Sigmoid colon (tissue), 6 donors: ENCODE measurements at regions not wholly inside any gene's neighbourhood (a gene's known extent, or its start where the extent isn't known, plus 50 kb on each side); places are given as distances from the start of the nearest gene placed in this dataset.
"Not testable (repeated sequence)": the region's sequence is repeated elsewhere in the genome, so short reads cannot be mapped to it uniquely, and the experiment has no call there.

ENCODE experiments used
- DNase-seq: peaks from one replicate; pipeline ENCODE4 v3.0.0-alpha.2; 2019
- H3K27ac ChIP-seq, 4 donors: fragments of 200-600 bp; sonication (generic); one replicate each; pipeline ENCODE4 v1.5.1; 2016 to 2019; ENCODE audit warnings: mild to moderate bottlenecking in 1 of 4
- H3K27me3 ChIP-seq, 3 donors: fragments of 200-600 bp; sonication (generic); one replicate each; pipeline ENCODE4 v1.5.1; 2019; ENCODE audit warnings: mild to moderate bottlenecking in 1 of 3
- H3K36me3 ChIP-seq, 4 donors: fragments of 200-600 bp; sonication (generic); one replicate each; pipeline ENCODE4 v1.5.1; 2016 to 2019
- H3K4me1 ChIP-seq, 4 donors: fragments of 200-600 bp; sonication (generic); one replicate each; pipeline ENCODE4 v1.5.1; 2017 to 2019
- H3K4me3 ChIP-seq, 4 donors: fragments of 200-600 bp; sonication (generic); one replicate each; pipeline ENCODE4 v1.5.1; 2017 to 2019; ENCODE audit warnings: mild to moderate bottlenecking in 2 of 4, moderate library complexity in 1 of 4
- H3K9me3 ChIP-seq, 4 donors: fragments of 200-600 bp in 3 of 4; sonication (generic) in 3 of 4; one replicate each; pipeline versions ENCODE4 v1.5.1 to v1.6.1; 2013 to 2019
- EP300 ChIP-seq, 4 donors: sonication (generic); formaldehyde crosslinking; IDR thresholded peaks; one replicate each; pipeline ENCODE4 v1.6.1; 2017; ENCODE audit warnings: antibody characterized with exemption in 4 of 4
- POLR2A ChIP-seq, 2 donors: fragments of 450-650 bp; IDR thresholded peaks; one replicate each; pipeline ENCODE4 v1.6.1; 2016; ENCODE audit warnings: antibody characterized with exemption in 2 of 2, mild to moderate bottlenecking in 2 of 2, moderate library complexity in 2 of 2
- POLR2AphosphoS5 ChIP-seq, 4 donors: sonication (generic); formaldehyde crosslinking; IDR thresholded peaks; one replicate each; pipeline ENCODE4 v1.6.1; 2017; ENCODE audit warnings: antibody characterized with exemption in 4 of 4
- WGBS, 2 donors: extraction: QIAGEN DNeasy Blood & Tissue Kit; methylation state at CpG; one replicate each; pipeline ENCODE4 v1.1.7; 2013; 5-methylcytosine and 5-hydroxymethylcytosine counted together
- intact Hi-C: fragments of 100-400 bp; cut with DNase I; formaldehyde crosslinking; loops from one replicate; pipeline ENCODE4 v1.15.1; 2023
- TF ChIP-seq, protein P1 (sequence below), 4 experiments: fragments of 450-650 bp in 3 of 4; fragments of 200-600 bp in 1 of 4; IDR thresholded peaks; one replicate each; pipeline ENCODE4 v1.5.1; 2016 to 2019; ENCODE audit warnings: antibody characterized with exemption in 4 of 4, mild to moderate bottlenecking in 3 of 4, moderate library complexity in 2 of 4
- donor health status: healthy with polysubstance abuse.
- donor health status: healthy.

DNA sequence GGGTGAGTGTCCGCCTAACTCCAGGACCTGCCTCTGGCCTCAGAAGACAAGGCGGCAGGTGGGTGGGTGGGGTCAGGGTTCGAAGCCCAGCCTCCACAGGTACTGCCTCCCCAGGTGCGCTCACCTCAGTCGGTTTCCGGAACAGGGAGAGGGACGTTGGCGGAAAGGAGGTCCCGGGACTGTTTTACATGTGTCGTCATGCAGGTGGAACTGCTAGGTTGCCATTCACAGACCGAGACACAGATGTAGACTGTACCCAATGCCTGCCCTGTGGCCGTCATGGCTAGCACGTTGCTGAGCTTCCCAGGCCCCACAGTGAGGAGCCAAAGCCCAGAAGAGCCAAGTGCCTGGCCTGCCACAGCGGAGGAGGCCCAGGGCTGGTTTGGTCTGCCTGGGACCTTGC is 284.0 kb upstream of the HS6ST1 start:
- H3K27me3 ChIP-seq, result no peaks in the 10 kb centered on the region
- WGBS, 2 donors, result 86 to 93% methylated on average over 14 of the region's 14 CpGs
- no peak overlapping the region for H3K4me3 ChIP-seq
- H3K36me3 ChIP-seq, result no peaks in the 10 kb centered on the region
- H3K27ac ChIP-seq, result no peak overlapping the region
- H3K4me1 ChIP-seq, result no peaks in the 10 kb centered on the region
- H3K9me3 ChIP-seq, result no peaks in the 10 kb centered on the region
- intact Hi-C loops, result no loop called here
- no peak for DNase-seq
- TF ChIP-seq POLR2A (IDR thresholded peaks at IDR 0.05), result no peak
- TF ChIP-seq POLR2AphosphoS5 (IDR thresholded peaks at IDR 0.05), result no peak
- TF ChIP-seq, protein P1, sequence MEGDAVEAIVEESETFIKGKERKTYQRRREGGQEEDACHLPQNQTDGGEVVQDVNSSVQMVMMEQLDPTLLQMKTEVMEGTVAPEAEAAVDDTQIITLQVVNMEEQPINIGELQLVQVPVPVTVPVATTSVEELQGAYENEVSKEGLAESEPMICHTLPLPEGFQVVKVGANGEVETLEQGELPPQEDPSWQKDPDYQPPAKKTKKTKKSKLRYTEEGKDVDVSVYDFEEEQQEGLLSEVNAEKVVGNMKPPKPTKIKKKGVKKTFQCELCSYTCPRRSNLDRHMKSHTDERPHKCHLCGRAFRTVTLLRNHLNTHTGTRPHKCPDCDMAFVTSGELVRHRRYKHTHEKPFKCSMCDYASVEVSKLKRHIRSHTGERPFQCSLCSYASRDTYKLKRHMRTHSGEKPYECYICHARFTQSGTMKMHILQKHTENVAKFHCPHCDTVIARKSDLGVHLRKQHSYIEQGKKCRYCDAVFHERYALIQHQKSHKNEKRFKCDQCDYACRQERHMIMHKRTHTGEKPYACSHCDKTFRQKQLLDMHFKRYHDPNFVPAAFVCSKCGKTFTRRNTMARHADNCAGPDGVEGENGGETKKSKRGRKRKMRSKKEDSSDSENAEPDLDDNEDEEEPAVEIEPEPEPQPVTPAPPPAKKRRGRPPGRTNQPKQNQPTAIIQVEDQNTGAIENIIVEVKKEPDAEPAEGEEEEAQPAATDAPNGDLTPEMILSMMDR (IDR thresholded peaks at IDR 0.05), result no peak
- no peak for TF ChIP-seq EP300 (IDR thresholded peaks at IDR 0.05)

DNA sequence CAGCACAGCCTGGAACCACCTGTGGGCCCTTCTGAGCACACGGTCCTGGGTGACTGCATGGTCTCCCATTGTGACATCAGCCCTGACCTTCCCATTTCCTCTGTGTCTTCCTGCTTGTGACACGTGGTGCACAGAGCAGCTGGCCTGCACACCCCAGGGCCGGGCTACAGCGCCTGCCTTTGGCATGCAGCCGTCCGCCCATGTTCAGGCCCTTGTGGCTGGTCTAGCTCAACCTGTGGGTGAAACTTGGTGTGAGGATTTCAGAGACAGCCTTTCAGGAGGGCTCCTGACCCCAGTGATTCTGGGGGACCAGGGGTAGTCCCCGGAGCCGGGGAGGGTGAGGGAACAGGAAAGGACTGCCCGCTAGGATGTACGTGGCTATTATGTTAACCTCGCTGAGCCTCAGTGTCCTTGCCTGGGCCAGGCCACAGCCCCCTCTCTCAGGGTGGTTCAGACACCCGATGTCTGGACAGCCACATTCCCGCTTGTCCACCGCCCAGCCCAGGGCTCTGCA is 284.8 kb upstream of the HS6ST1 start:
- H3K4me3 ChIP-seq, result no peak overlapping the region
- no peaks in the 10 kb centered on the region for H3K9me3 ChIP-seq
- H3K36me3 ChIP-seq, result no peaks in the 10 kb centered on the region
- no peak for TF ChIP-seq EP300 (IDR thresholded peaks at IDR 0.05)
- no peak for TF ChIP-seq POLR2A (IDR thresholded peaks at IDR 0.05)
- no peak for TF ChIP-seq POLR2AphosphoS5 (IDR thresholded peaks at IDR 0.05)
- TF ChIP-seq, protein P1 (IDR thresholded peaks at IDR 0.05), result no peak
- peak; percentile 55 for DNase-seq
- 79 to 81% methylated on average over 14 of the region's 14 CpGs for WGBS, 2 donors
- intact Hi-C loops, result no loop called here
- H3K27ac ChIP-seq, result no peak overlapping the region
- H3K27me3 ChIP-seq, result no peaks in the 10 kb centered on the region
- H3K4me1 ChIP-seq, result peaks cover 0 to 5% (median 0%) of the 10 kb centered on the region in 4 donors

DNA sequence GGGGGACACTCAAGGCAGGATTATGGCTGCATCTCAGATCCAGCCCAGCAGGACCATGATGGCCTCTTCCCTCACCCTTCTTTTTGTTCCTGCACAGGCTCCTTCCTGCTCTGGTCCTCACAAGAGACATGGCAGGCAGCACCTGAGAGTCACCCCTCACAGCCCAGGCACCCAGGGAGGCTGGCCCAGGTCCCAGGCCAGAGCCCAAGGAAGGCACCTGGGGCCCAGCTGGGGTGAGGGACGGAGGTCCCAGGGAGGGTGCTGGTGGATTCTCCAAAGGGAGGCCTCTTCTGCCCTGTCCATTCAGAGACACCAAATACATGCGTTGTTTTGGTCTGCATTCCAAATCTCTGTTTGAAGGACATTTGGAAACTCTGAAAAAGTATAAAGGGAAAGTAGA is 285.4 kb upstream of the HS6ST1 start:
- DNase-seq, result peak; percentile 27
- no peaks in the 10 kb centered on the region for H3K36me3 ChIP-seq
- no peaks in the 10 kb centered on the region for H3K9me3 ChIP-seq
- TF ChIP-seq POLR2A (IDR thresholded peaks at IDR 0.05) (no peak), POLR2AphosphoS5 (IDR thresholded peaks at IDR 0.05) (no peak), EP300 (IDR thresholded peaks at IDR 0.05) (no peak)
- TF ChIP-seq, protein P1 (IDR thresholded peaks at IDR 0.05), result no peak
- H3K27me3 ChIP-seq, result no peaks in the 10 kb centered on the region
- WGBS, 2 donors, result 91 to 92% methylated on average over 2 of the region's 2 CpGs
- H3K4me1 ChIP-seq, result peaks cover 0 to 6% (median 0%) of the 10 kb centered on the region in 4 donors
- no peak overlapping the region for H3K27ac ChIP-seq
- no peak overlapping the region for H3K4me3 ChIP-seq
- intact Hi-C loops, result no loop called here

DNA sequence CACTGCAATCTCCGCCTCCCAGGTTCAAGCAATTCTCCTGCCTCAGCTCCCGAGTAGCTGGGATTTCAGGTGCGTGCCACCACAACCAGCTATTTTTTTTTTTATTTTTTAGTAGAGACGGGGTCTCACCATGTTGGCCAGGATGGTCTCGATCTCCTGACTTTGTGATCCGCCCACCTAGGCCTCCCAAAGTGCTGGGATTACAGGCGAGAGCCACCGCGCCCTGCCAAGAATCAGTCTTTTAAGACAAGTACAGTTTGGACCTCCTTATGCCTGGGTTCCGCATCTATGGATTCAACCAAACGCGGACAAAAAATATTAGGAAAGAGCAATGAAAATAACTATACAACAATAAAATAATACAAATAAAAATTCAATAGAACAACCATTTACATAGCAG is 285.9 kb upstream of the HS6ST1 start:
- H3K4me3 ChIP-seq, H3K4me1 ChIP-seq, H3K27ac ChIP-seq, DNase-seq, H3K36me3 ChIP-seq, H3K9me3 ChIP-seq, intact Hi-C loops, H3K27me3 ChIP-seq: not testable (repeated sequence)
- 92 to 97% methylated on average over 12 of the region's 12 CpGs for WGBS, 2 donors

DNA sequence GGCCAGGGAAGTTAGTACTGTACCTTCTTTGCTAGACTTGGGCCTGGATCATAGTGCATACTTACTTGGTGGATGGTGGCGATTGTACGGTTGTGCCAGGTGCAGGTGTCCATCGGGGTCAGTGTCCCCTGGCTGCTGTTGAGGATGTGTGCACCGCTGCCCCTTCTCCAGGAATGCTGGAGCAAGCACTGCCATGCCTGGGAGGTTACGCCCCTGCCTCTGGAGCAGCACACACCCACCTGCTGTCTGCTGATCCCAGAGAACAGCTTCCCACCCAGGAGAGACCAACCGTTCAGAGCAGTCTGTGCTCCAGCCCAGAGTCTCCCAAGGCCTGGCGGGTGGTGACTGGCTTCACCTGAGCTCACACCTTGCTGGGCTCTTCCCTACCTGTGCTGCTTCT is 286.8 kb upstream of the HS6ST1 start:
- no peak overlapping the region for H3K4me3 ChIP-seq
- peak; percentile 22 for DNase-seq
- no peak for TF ChIP-seq EP300 (IDR thresholded peaks at IDR 0.05)
- TF ChIP-seq POLR2A (IDR thresholded peaks at IDR 0.05), result no peak
- TF ChIP-seq POLR2AphosphoS5 (IDR thresholded peaks at IDR 0.05), result no peak
- TF ChIP-seq, protein P1 (IDR thresholded peaks at IDR 0.05), result no peak
- no peaks in the 10 kb centered on the region for H3K36me3 ChIP-seq
- H3K27ac ChIP-seq, result no peak overlapping the region
- 89 to 94% methylated on average over 7 of the region's 7 CpGs for WGBS, 2 donors
- H3K27me3 ChIP-seq, result no peaks in the 10 kb centered on the region
- H3K4me1 ChIP-seq, result peaks cover 0 to 6% (median 0%) of the 10 kb centered on the region in 4 donors
- H3K9me3 ChIP-seq, result no peaks in the 10 kb centered on the region
- intact Hi-C loops, result no loop called here
